PC-3 (cell line): ENCODE measurements at regions not wholly inside any gene's neighbourhood (a gene's known extent, or its start where the extent isn't known, plus 50 kb on each side); places are given as distances from the start of the nearest gene placed in this dataset.

Experiments
- ATAC-seq: fragments of 200-7000 bp; cut with Tn5 transposase; 2 replicates; pipeline ENCODE4 v1.9.1; 2020; ENCODE audit warnings: mild to moderate bottlenecking, moderate library complexity
- BruUV-seq: library from RNA; stranded (reverse); fragments of 400-500 nt; replicated peaks from 2 replicates; lab custom pipeline; 2021; lab: Mats Ljungman, UMichigan
- CTCF ChIA-PET: fragments of 300-600 bp; sonication (Branson Sonifier 250); formaldehyde crosslinking; loops from one replicate; lab custom pipeline; 2022; ENCODE audit warnings: antibody characterized with exemption; lab: Charles Lee
- POLR2A ChIA-PET: fragments of 300-600 bp; sonication (Branson Sonifier 250); formaldehyde crosslinking; loops from one replicate; lab custom pipeline; 2022; ENCODE audit warnings: antibody characterized with exemption; ENCODE audit not compliant: unreplicated experiment; lab: Charles Lee
- DNase-seq: peaks from one replicate; pipeline ENCODE4 v3.0.0-alpha.2; 2015
- H2AFZ ChIP-seq: fragments of 300-600 bp; sonication (generic); 2 replicates; pipeline ENCODE4 v1.6.0; 2016; ENCODE audit warnings: antibody characterized with exemption, low read length
- H3F3A ChIP-seq: fragments of 300-600 bp; sonication (generic); one replicate; pipeline ENCODE4 v1.6.0; 2017; ENCODE audit warnings: antibody characterized with exemption, low read length, control low read depth, mild to moderate bottlenecking; ENCODE audit not compliant: unreplicated experiment
- H3K27ac ChIP-seq: fragments of 300-600 bp; sonication (generic); 2 replicates; pipeline ENCODE4 v1.5.1; 2016; ENCODE audit warnings: mild to moderate bottlenecking, low read length
- H3K27me3 ChIP-seq: fragments of 300-600 bp; sonication (generic); 2 replicates; pipeline ENCODE4 v1.6.1; 2016; ENCODE audit warnings: low read length, mixed read lengths
- H3K36me3 ChIP-seq: fragments of 300-600 bp; sonication (generic); 2 replicates; pipeline ENCODE4 v1.6.1; 2016; ENCODE audit warnings: low read depth, mixed run types, low read length, mixed read lengths
- H3K4me1 ChIP-seq: fragments of 300-600 bp; sonication (generic); 2 replicates; pipeline ENCODE4 v1.5.1; 2016; ENCODE audit warnings: low read length; ENCODE audit not compliant: insufficient read depth
- H3K4me2 ChIP-seq: fragments of 300-600 bp; sonication (generic); 2 replicates; pipeline ENCODE4 v1.6.0; 2016; ENCODE audit warnings: low read length
- H3K4me3 ChIP-seq: fragments of 300-600 bp; sonication (generic); 2 replicates; pipeline ENCODE4 v1.5.1; 2016; ENCODE audit warnings: mild to moderate bottlenecking, low read length, mixed read lengths
- H3K79me2 ChIP-seq: fragments of 300-600 bp; sonication (generic); 2 replicates; pipeline ENCODE4 v1.6.1; 2017; ENCODE audit warnings: low read length, mixed read lengths
- H3K9ac ChIP-seq: fragments of 300-600 bp; sonication (generic); 2 replicates; pipeline ENCODE4 v1.6.0; 2016; ENCODE audit warnings: mild to moderate bottlenecking, low read length
- H3K9me2 ChIP-seq: fragments of 300-600 bp; sonication (generic); replicated peaks from 2 replicates; pipeline ENCODE4 v1.6.1; 2016; ENCODE audit warnings: mixed run types, low read length, mixed read lengths
- H3K9me3 ChIP-seq: fragments of 300-600 bp; sonication (generic); 2 replicates; pipeline ENCODE4 v1.6.1; 2016; ENCODE audit warnings: low read length, mixed read lengths
- H4K20me1 ChIP-seq: fragments of 300-600 bp; sonication (generic); 2 replicates; pipeline ENCODE4 v1.6.1; 2016; ENCODE audit warnings: low read length, mixed read lengths
- EZH2 ChIP-seq: fragments of 300-600 bp; sonication (generic); IDR thresholded peaks from one replicate; pipeline ENCODE4 v1.6.1; 2017; ENCODE audit warnings: antibody characterized with exemption, mild to moderate bottlenecking, low read length; ENCODE audit not compliant: unreplicated experiment
- EZH2phosphoT487 ChIP-seq: fragments of 300-600 bp; sonication (generic); IDR thresholded peaks from 2 replicates; pipeline ENCODE4 v1.6.1; 2018; ENCODE audit warnings: mild to moderate bottlenecking, antibody characterized with exemption, low read length, borderline replicate concordance
- intact Hi-C: fragments of 100-400 bp; cut with micrococcal nuclease; formaldehyde crosslinking; loops from 2 replicates; pipeline ENCODE4 v1.9.0; 2023
- TF ChIP-seq, protein P1 (sequence below): fragments of 300-600 bp; sonication (generic); conservative IDR thresholded peaks from 2 replicates; pipeline ENCODE4 v1.5.1; 2017; ENCODE audit warnings: antibody characterized with exemption, low read depth, mild to moderate bottlenecking, low read length

DNA sequence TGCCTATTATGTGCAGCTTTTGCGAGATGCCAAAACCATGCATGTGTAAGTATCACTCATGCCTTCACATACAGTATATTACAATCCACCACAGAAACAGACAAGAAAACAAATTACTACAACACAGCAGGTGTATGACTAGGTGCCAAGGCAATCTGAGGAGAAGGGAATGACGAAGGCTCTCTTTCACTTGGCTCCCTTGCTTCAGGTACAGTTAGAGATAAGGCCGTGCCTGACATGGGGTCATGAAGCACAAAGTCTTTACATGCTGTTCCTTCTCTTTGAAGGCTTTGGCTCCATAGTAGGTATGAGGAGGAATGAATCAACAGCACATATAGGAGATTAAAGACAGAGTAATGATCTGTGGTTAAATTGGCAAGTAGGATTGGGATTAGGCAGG, 65.2 kb upstream of the FSHB start:
- no TSS peak for BruUV-seq
- Histone ChIP-seq H2AFZ (no peak overlapping the region), H3K4me3 (no peak overlapping the region), H3K27ac (no peak overlapping the region), H3K4me1 (no peaks in the 10 kb centered on the region), H4K20me1 (no peaks in the 10 kb centered on the region), H3K9me3 (no peaks in the 10 kb centered on the region), H3K4me2 (no peak overlapping the region), H3K9me2 (no peaks in the 10 kb centered on the region), H3K79me2 (no peaks in the 10 kb centered on the region), H3K27me3 (no peaks in the 10 kb centered on the region), H3K9ac (no peak overlapping the region), H3K36me3 (no peaks in the 10 kb centered on the region), H3F3A (no peaks in the 10 kb centered on the region)
- intact Hi-C loops, result no loop called here
- ATAC-seq, result no peak
- no peak for DNase-seq
- CTCF ChIA-PET, result no interaction called here
- POLR2A ChIA-PET, result no interaction called here
- TF ChIP-seq, protein P1, sequence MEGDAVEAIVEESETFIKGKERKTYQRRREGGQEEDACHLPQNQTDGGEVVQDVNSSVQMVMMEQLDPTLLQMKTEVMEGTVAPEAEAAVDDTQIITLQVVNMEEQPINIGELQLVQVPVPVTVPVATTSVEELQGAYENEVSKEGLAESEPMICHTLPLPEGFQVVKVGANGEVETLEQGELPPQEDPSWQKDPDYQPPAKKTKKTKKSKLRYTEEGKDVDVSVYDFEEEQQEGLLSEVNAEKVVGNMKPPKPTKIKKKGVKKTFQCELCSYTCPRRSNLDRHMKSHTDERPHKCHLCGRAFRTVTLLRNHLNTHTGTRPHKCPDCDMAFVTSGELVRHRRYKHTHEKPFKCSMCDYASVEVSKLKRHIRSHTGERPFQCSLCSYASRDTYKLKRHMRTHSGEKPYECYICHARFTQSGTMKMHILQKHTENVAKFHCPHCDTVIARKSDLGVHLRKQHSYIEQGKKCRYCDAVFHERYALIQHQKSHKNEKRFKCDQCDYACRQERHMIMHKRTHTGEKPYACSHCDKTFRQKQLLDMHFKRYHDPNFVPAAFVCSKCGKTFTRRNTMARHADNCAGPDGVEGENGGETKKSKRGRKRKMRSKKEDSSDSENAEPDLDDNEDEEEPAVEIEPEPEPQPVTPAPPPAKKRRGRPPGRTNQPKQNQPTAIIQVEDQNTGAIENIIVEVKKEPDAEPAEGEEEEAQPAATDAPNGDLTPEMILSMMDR, result no peak
- no peak for TF ChIP-seq EZH2phosphoT487

- Histone ChIP-seq H3K27me3 (no peaks in the 10 kb centered on the region), H4K20me1 (no peaks in the 10 kb centered on the region), H3K9ac (no peak overlapping the region), H3K4me1 (no peaks in the 10 kb centered on the region), H3K9me3 (no peaks in the 10 kb centered on the region), H3K4me2 (no peak overlapping the region), H3K9me2 (no peaks in the 10 kb centered on the region), H2AFZ (no peak overlapping the region), H3K4me3 (no peak overlapping the region), H3F3A (no peaks in the 10 kb centered on the region), H3K79me2 (no peaks in the 10 kb centered on the region), H3K27ac (no peak overlapping the region), H3K36me3 (no peaks in the 10 kb centered on the region)
- ATAC-seq, result no peak
- ChIA-PET CTCF (no interaction called here), POLR2A (no interaction called here)
- BruUV-seq, result no TSS peak
- DNase-seq, result no peak
- no peak for TF ChIP-seq EZH2phosphoT487
- TF ChIP-seq, protein P1, result no peak
- no peak for TF ChIP-seq EZH2
- intact Hi-C loops, result no loop called here
These were observed 59.2 kb upstream of the FSHB start for GRCh38 chr11:30171661-30172060.

- Histone ChIP-seq H3K9me3 (no peaks in the 10 kb centered on the region), H3K4me1 (no peaks in the 10 kb centered on the region), H3K4me2 (no peak overlapping the region), H3K27ac (no peak overlapping the region), H2AFZ (no peak overlapping the region), H3K79me2 (no peaks in the 10 kb centered on the region), H3K4me3 (no peak overlapping the region), H3K36me3 (no peaks in the 10 kb centered on the region), H3K9ac (no peak overlapping the region), H3F3A (no peaks in the 10 kb centered on the region), H3K27me3 (no peaks in the 10 kb centered on the region), H4K20me1 (no peaks in the 10 kb centered on the region), H3K9me2 (no peaks in the 10 kb centered on the region)
- POLR2A ChIA-PET, result no interaction called here
- BruUV-seq, result no TSS peak
- TF ChIP-seq EZH2phosphoT487, result no peak
- TF ChIP-seq, protein P1, result no peak
- TF ChIP-seq EZH2, result no peak
- ATAC-seq, result no peak
- intact Hi-C loops, result no loop called here
- CTCF ChIA-PET, result no interaction called here
- DNase-seq, result no peak
These were observed 58.7 kb upstream of the FSHB start for GRCh38 chr11:30172158-30172557.
